ENCODE measurements at regions not wholly inside any gene's neighbourhood (a gene's known extent, or its start where the extent isn't known, plus 50 kb on each side); places are given as distances from the start of the nearest gene placed in this dataset.

GRCh38 chr12:102638777-102639176 is 158.4 kb upstream of the IGF1 start:
- H3K36me3 ChIP-seq (ENCODE audit: control insufficient read depth in 4 of 4, insufficient read depth in 4 of 4, low read length in 4 of 4) = no peaks in the 10 kb centered on the region
- DNase-seq = no peak
- no peak for ATAC-seq (ENCODE audit: insufficient read depth, low FRiP score)
- H3K4me3 ChIP-seq = no peak overlapping the region
- H3K4me1 ChIP-seq (ENCODE audit: control insufficient read depth in 5 of 5, insufficient read depth in 5 of 5, low read length in 5 of 5) = no peaks in the 10 kb centered on the region
- no peaks in the 10 kb centered on the region for H3K9me3 ChIP-seq (ENCODE audit: control insufficient read depth in 4 of 4, insufficient read depth in 3 of 4, low read length in 3 of 4)
- no peak for TF ChIP-seq CTCF (IDR thresholded peaks at IDR 0.05; ENCODE audit: control extremely low read depth, extremely low read depth)
- no peak overlapping the region for H3K9ac ChIP-seq (ENCODE audit: insufficient read depth in 1 of 2, low read length in 2 of 2)
- no peak overlapping the region for H3K27ac ChIP-seq (ENCODE audit: low read depth in 1 of 2, low read length in 1 of 2)
- WGBS, 2 donors = 37 to 45% methylated on average over 1 of the region's 1 CpG
- H3K27me3 ChIP-seq (ENCODE audit: control insufficient read depth in 3 of 3, insufficient read depth in 3 of 3, low read length in 2 of 3) = no peaks in the 10 kb centered on the region

DNA sequence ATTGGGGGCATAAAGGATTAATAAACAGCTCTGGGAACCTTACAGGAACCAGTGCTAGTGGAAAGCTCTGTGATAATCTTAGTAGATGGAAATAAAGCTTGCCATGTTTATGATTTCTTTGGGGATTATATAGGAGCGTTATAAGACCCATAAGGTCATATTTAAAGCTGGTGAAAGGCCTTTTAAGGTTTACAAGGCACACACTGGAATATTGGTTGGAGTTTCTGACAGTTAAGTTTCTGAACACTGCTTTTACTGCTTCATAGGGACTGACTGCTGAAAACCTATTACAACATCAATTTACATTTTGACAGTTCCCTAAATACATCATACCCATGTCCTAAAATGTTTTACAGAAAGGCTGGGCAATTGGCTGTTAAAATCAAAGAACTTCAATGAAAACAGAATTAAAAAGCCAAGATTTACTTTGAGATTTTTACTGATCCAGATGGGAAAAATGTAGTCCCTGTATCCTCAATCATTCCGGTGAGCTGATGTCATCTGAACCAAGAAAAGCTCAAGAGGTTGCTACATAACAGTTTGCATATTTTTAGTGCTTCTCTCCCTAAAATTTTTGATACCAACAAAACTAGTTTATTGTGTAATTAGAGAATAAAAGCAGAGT is 153.7 kb upstream of the IGF1 start:
- 74 to 82% methylated on average over 2 of the region's 2 CpGs for whole genome bisulfite sequencing, 2 donors
- no peak overlapping the region for H3K4me3 ChIP-seq
- ATAC-seq (ENCODE audit: insufficient read depth, low FRiP score) (no peak), DNase-seq (no peak)
- H3K36me3 ChIP-seq (ENCODE audit: control insufficient read depth in 4 of 4, insufficient read depth in 4 of 4, low read length in 4 of 4) = no peaks in the 10 kb centered on the region
- H3K27ac ChIP-seq (ENCODE audit: low read depth in 1 of 2, low read length in 1 of 2) = no peak overlapping the region
- H3K9ac ChIP-seq (ENCODE audit: insufficient read depth in 1 of 2, low read length in 2 of 2) = no peak overlapping the region
- no peaks in the 10 kb centered on the region for H3K4me1 ChIP-seq (ENCODE audit: control insufficient read depth in 5 of 5, insufficient read depth in 5 of 5, low read length in 5 of 5)
- TF ChIP-seq CTCF (IDR thresholded peaks at IDR 0.05; ENCODE audit: control extremely low read depth, extremely low read depth) = no peak
- no peaks in the 10 kb centered on the region for H3K27me3 ChIP-seq (ENCODE audit: control insufficient read depth in 3 of 3, insufficient read depth in 3 of 3, low read length in 2 of 3)
- H3K9me3 ChIP-seq (ENCODE audit: control insufficient read depth in 4 of 4, insufficient read depth in 3 of 4, low read length in 3 of 4) = no peaks in the 10 kb centered on the region

- no peaks in the 10 kb centered on the region for H3K36me3 ChIP-seq (ENCODE audit: control insufficient read depth in 4 of 4, insufficient read depth in 4 of 4, low read length in 4 of 4)
- H3K27me3 ChIP-seq (ENCODE audit: control insufficient read depth in 3 of 3, insufficient read depth in 3 of 3, low read length in 2 of 3) = no peaks in the 10 kb centered on the region
- H3K4me1 ChIP-seq (ENCODE audit: control insufficient read depth in 5 of 5, insufficient read depth in 5 of 5, low read length in 5 of 5) = no peaks in the 10 kb centered on the region
- H3K9ac ChIP-seq (ENCODE audit: insufficient read depth in 1 of 2, low read length in 2 of 2) = no peak overlapping the region
- no peak overlapping the region for H3K27ac ChIP-seq (ENCODE audit: low read depth in 1 of 2, low read length in 1 of 2)
- TF ChIP-seq CTCF (IDR thresholded peaks at IDR 0.05; ENCODE audit: control extremely low read depth, extremely low read depth) = no peak
- peaks cover 0 to 10% (median 5%) of the 10 kb centered on the region in 4 donors for H3K9me3 ChIP-seq (ENCODE audit: control insufficient read depth in 4 of 4, insufficient read depth in 3 of 4, low read length in 3 of 4)
- DNase-seq (no peak), ATAC-seq (ENCODE audit: insufficient read depth, low FRiP score) (no peak)
- 84 to 86% methylated on average over 2 of the region's 2 CpGs for WGBS, 2 donors
- H3K4me3 ChIP-seq = no peak overlapping the region
These were observed 150.9 kb upstream of the IGF1 start for GRCh38 chr12:102631274-102631673.
